Liver (tissue), 8 donors: ENCODE measurements at regions not wholly inside any gene's neighbourhood (a gene's known extent, or its start where the extent isn't known, plus 50 kb on each side); places are given as distances from the start of the nearest gene placed in this dataset.

Experiments used
- DNase-seq: peaks from one replicate; pipeline ENCODE4 v3.0.0-alpha.2; 2017; ENCODE audit warnings: low spot score
- H3K27ac ChIP-seq, 2 donors: one replicate each; pipeline ENCODE4 v1.7.0; 2013; ENCODE audit warnings: inconsistent platforms in 2 of 2, low read length in 2 of 2, control low read depth in 1 of 2, low read depth in 1 of 2, mild to moderate bottlenecking in 1 of 2
- H3K27me3 ChIP-seq, 4 donors: one replicate each; pipeline versions ENCODE4 v1.6.1 to v1.7.0; 2013; ENCODE audit warnings: low read length in 3 of 4, inconsistent platforms in 1 of 4, mild to moderate bottlenecking in 1 of 4, moderate library complexity in 1 of 4; ENCODE audit not compliant: control insufficient read depth in 4 of 4, insufficient read depth in 4 of 4
- H3K36me3 ChIP-seq, 4 donors: one replicate each; pipeline versions ENCODE4 v1.6.1 to v1.7.0; 2013; ENCODE audit warnings: low read length in 3 of 4, mild to moderate bottlenecking in 3 of 4, low read depth in 1 of 4, moderate library complexity in 1 of 4; ENCODE audit not compliant: control insufficient read depth in 4 of 4, insufficient read depth in 3 of 4
- H3K4me1 ChIP-seq, 4 donors: one replicate each; pipeline versions ENCODE4 v1.6.1 to v1.7.0; 2013; ENCODE audit warnings: low read length in 3 of 4, mild to moderate bottlenecking in 3 of 4, moderate library complexity in 1 of 4; ENCODE audit not compliant: control insufficient read depth in 4 of 4, insufficient read depth in 4 of 4
- H3K4me3 ChIP-seq, 3 donors: one replicate each; pipeline versions ENCODE4 v1.6.1 to v1.7.0; 2013; ENCODE audit warnings: low read length in 3 of 3, control low read depth in 1 of 3, low read depth in 1 of 3, mild to moderate bottlenecking in 1 of 3
- H3K9ac ChIP-seq, 2 donors: one replicate each; pipeline ENCODE4 v1.7.0; 2013; ENCODE audit warnings: low read length in 2 of 2, mild to moderate bottlenecking in 2 of 2, moderate library complexity in 2 of 2, control low read depth in 1 of 2, low read depth in 1 of 2
- H3K9me3 ChIP-seq, 4 donors: one replicate each; pipeline versions ENCODE4 v1.6.1 to v1.7.0; 2013; ENCODE audit warnings: low read length in 3 of 4; ENCODE audit not compliant: control insufficient read depth in 4 of 4
- ATF3 ChIP-seq: IDR thresholded peaks from 2 replicates; pipeline ENCODE4 v1.6.1; 2016; ENCODE audit warnings: antibody characterized with exemption
- CTCF ChIP-seq: fragments of 150-350 bp; IDR thresholded peaks from 2 replicates; pipeline ENCODE4 v1.5.1; 2017; ENCODE audit warnings: improper control_type of control experiment, low read depth, low read length; ENCODE audit not compliant: missing input control
- FOXA1 ChIP-seq: IDR thresholded peaks from 2 replicates; pipeline ENCODE4 v1.6.1; 2016; ENCODE audit warnings: antibody characterized with exemption
- HNF4A ChIP-seq, 2 donors: conservative IDR thresholded peaks; 2 replicates each; pipeline ENCODE4 v1.6.1; 2016; ENCODE audit warnings: antibody characterized with exemption in 2 of 2, mild to moderate bottlenecking in 2 of 2
- HNF4G ChIP-seq: IDR thresholded peaks from 2 replicates; pipeline ENCODE4 v1.6.1; 2016; ENCODE audit warnings: antibody characterized with exemption
- JUND ChIP-seq, 2 donors: IDR thresholded peaks; 2 replicates each; pipeline ENCODE4 v1.6.1; 2016; ENCODE audit warnings: antibody characterized with exemption in 2 of 2
- MAX ChIP-seq: IDR thresholded peaks from 2 replicates; pipeline ENCODE4 v1.6.1; 2016; ENCODE audit warnings: antibody characterized with exemption
- NR2F2 ChIP-seq: IDR thresholded peaks from 2 replicates; pipeline ENCODE4 v1.6.1; 2016; ENCODE audit warnings: antibody characterized with exemption
- RAD21 ChIP-seq, 2 donors: IDR thresholded peaks; 2 replicates each; pipeline ENCODE4 v1.6.1; 2016; ENCODE audit warnings: antibody characterized with exemption in 2 of 2, mild to moderate bottlenecking in 2 of 2
- REST ChIP-seq: IDR thresholded peaks from 2 replicates; pipeline ENCODE4 v1.6.1; 2016; ENCODE audit warnings: antibody characterized with exemption, mild to moderate bottlenecking
- RXRA ChIP-seq, 2 donors: IDR thresholded peaks; 2 replicates each; pipeline ENCODE4 v1.6.1; 2017 to 2018; ENCODE audit warnings: antibody characterized with exemption in 2 of 2, mild to moderate bottlenecking in 1 of 2
- SP1 ChIP-seq: IDR thresholded peaks from 2 replicates; pipeline ENCODE4 v1.6.1; 2018; ENCODE audit warnings: antibody characterized with exemption, mild to moderate bottlenecking
- YY1 ChIP-seq: IDR thresholded peaks from 2 replicates; pipeline ENCODE4 v1.6.1; 2016; ENCODE audit warnings: antibody characterized with exemption, mild to moderate bottlenecking
- WGBS: extraction: QIAGEN DNeasy Blood & Tissue Kit; methylation state at CpG from one replicate; pipeline ENCODE4 v1.1.7; 2013; 5-methylcytosine and 5-hydroxymethylcytosine counted together
- donor health status: healthy.
- donor health status: healthy.
- donor health status: healthy.
- donor health status: healthy.
- donor health status: healthy.

GRCh38 chr1:82079607-82080006, 278.9 kb downstream of the ADGRL2 start:
- Histone ChIP-seq H3K27ac (no peak overlapping the region), H3K9ac (no peak overlapping the region), H3K36me3 (no peaks in the 10 kb centered on the region), H3K27me3 (no peaks in the 10 kb centered on the region), H3K4me3 (no peak overlapping the region), H3K9me3 (no peaks in the 10 kb centered on the region), H3K4me1 (no peaks in the 10 kb centered on the region)
- TF ChIP-seq FOXA1 = no peak
- no peak for TF ChIP-seq YY1
- TF ChIP-seq HNF4G = no peak
- TF ChIP-seq RXRA (IDR thresholded peaks at IDR 0.05) = no peak
- no peak for TF ChIP-seq ATF3
- WGBS = 84% methylated on average over 1 of the region's 1 CpG
- DNase-seq = no peak

GRCh38 chr1:82073659-82074058, 272.9 kb downstream of the ADGRL2 start:
- no peak for DNase-seq
- 99% methylated on average over 1 of the region's 1 CpG for WGBS

GRCh38 chr1:82073071-82073470, 272.3 kb downstream of the ADGRL2 start:
- H3K9ac ChIP-seq = no peak overlapping the region
- no peaks in the 10 kb centered on the region for H3K9me3 ChIP-seq
- no peak overlapping the region for H3K27ac ChIP-seq
- DNase-seq = no peak
- WGBS = 27% methylated on average over 1 of the region's 1 CpG
- no peaks in the 10 kb centered on the region for H3K27me3 ChIP-seq
- H3K4me3 ChIP-seq = no peak overlapping the region
- no peak for TF ChIP-seq RAD21 (IDR thresholded peaks at IDR 0.05)
- no peaks in the 10 kb centered on the region for H3K36me3 ChIP-seq
- no peaks in the 10 kb centered on the region for H3K4me1 ChIP-seq

More at GRCh38 chr1:82073659-82074058, 272.9 kb downstream of the ADGRL2 start:
- H3K9me3 ChIP-seq = no peaks in the 10 kb centered on the region
- no peak overlapping the region for H3K27ac ChIP-seq
- no peaks in the 10 kb centered on the region for H3K36me3 ChIP-seq
- no peak for TF ChIP-seq HNF4G
- TF ChIP-seq YY1 = no peak
- TF ChIP-seq NR2F2 = no peak
- no peak for TF ChIP-seq RXRA (IDR thresholded peaks at IDR 0.05)
- TF ChIP-seq FOXA1 = no peak
- no peak for TF ChIP-seq JUND (IDR thresholded peaks at IDR 0.05)
- no peak for TF ChIP-seq HNF4A (conservative IDR thresholded peaks at IDR 0.05)
- no peak overlapping the region for H3K4me3 ChIP-seq
- no peaks in the 10 kb centered on the region for H3K4me1 ChIP-seq
- H3K9ac ChIP-seq = no peak overlapping the region
- H3K27me3 ChIP-seq = no peaks in the 10 kb centered on the region

GRCh38 chr1:82065916-82066315, 265.2 kb downstream of the ADGRL2 start:
- WGBS = 84% methylated on average over 4 of the region's 4 CpGs
- TF ChIP-seq RAD21 (IDR thresholded peaks at IDR 0.05) (no peak), YY1 (no peak), NR2F2 (peak; percentile 32)
- no peaks in the 10 kb centered on the region for H3K36me3 ChIP-seq
- no peak for DNase-seq
- H3K9ac ChIP-seq = no peak overlapping the region
- H3K27ac ChIP-seq = no peak overlapping the region
- H3K4me1 ChIP-seq = no peaks in the 10 kb centered on the region
- H3K4me3 ChIP-seq = no peak overlapping the region
- H3K9me3 ChIP-seq = no peaks in the 10 kb centered on the region
- no peaks in the 10 kb centered on the region for H3K27me3 ChIP-seq

- no peaks in the 10 kb centered on the region for H3K36me3 ChIP-seq
- no peak for DNase-seq
- WGBS = 15% methylated on average over 1 of the region's 1 CpG
- TF ChIP-seq HNF4A (conservative IDR thresholded peaks at IDR 0.05) (no peak), FOXA1 (no peak), SP1 (no peak), REST (no peak), MAX (no peak), RAD21 (IDR thresholded peaks at IDR 0.05) (no peak), NR2F2 (no peak), CTCF (no peak)
Observed at GRCh38 chr1:82064691-82065090, 264.0 kb downstream of the ADGRL2 start.

More at GRCh38 chr1:82064691-82065090, 264.0 kb downstream of the ADGRL2 start:
- Histone ChIP-seq H3K9me3 (no peaks in the 10 kb centered on the region), H3K27ac (no peak overlapping the region), H3K27me3 (no peaks in the 10 kb centered on the region), H3K4me1 (no peaks in the 10 kb centered on the region), H3K4me3 (no peak overlapping the region), H3K9ac (no peak overlapping the region)
